Liver (tissue), 3 donors: ENCODE measurements at regions not wholly inside any gene's neighbourhood (a gene's known extent, or its start where the extent isn't known, plus 50 kb on each side); places are given as distances from the start of the nearest gene placed in this dataset.

Experiments
- ATF3 ChIP-seq: IDR thresholded peaks from 2 replicates; pipeline ENCODE4 v1.6.1; 2016; ENCODE audit warnings: antibody characterized with exemption
- EGR1 ChIP-seq, 2 donors: IDR thresholded peaks; 2 replicates each; pipeline ENCODE4 v1.6.1; 2016 to 2018; ENCODE audit warnings: antibody characterized with exemption in 2 of 2, low read depth in 2 of 2
- FOXA1 ChIP-seq: IDR thresholded peaks from 2 replicates; pipeline ENCODE4 v1.6.1; 2016; ENCODE audit warnings: antibody characterized with exemption
- GABPA ChIP-seq, 2 donors: IDR thresholded peaks in 1 of 2; conservative IDR thresholded peaks in 1 of 2; 2 replicates each; pipeline ENCODE4 v1.6.1; 2016; ENCODE audit warnings: antibody characterized with exemption in 2 of 2, mild to moderate bottlenecking in 1 of 2, moderate library complexity in 1 of 2
- JUND ChIP-seq, 2 donors: IDR thresholded peaks; 2 replicates each; pipeline ENCODE4 v1.6.1; 2016; ENCODE audit warnings: antibody characterized with exemption in 2 of 2
- TF ChIP-seq, protein P1 (sequence below): fragments of 150-350 bp; IDR thresholded peaks from 2 replicates; pipeline ENCODE4 v1.5.1; 2017; ENCODE audit warnings: improper control_type of control experiment, low read depth, low read length; ENCODE audit not compliant: missing input control
- TF ChIP-seq, protein P2 (sequence below): IDR thresholded peaks from 2 replicates; pipeline ENCODE4 v1.6.1; 2016; ENCODE audit warnings: antibody characterized with exemption, mild to moderate bottlenecking
- donor health status: healthy.
- donor health status: healthy.

DNA sequence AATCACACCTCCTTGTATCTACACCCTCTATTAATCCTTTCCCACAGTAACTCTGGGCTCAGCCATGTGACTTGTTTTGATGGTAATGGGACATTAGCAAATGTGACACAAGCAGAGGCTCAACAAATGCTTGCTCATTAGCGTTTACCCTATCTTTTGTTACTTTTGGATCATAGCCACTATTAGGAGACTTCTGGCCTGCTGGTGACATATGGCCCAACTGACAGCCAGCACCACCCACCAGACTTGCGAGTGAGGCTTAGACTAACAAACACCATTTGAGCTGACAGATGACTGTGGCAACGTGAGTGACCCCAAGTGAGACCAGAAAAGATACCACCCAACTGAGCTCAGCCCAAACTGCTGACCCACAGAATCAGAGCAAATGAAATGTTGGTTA is 154.1 kb downstream of the OLFM4 start:
- TF ChIP-seq, protein P1, sequence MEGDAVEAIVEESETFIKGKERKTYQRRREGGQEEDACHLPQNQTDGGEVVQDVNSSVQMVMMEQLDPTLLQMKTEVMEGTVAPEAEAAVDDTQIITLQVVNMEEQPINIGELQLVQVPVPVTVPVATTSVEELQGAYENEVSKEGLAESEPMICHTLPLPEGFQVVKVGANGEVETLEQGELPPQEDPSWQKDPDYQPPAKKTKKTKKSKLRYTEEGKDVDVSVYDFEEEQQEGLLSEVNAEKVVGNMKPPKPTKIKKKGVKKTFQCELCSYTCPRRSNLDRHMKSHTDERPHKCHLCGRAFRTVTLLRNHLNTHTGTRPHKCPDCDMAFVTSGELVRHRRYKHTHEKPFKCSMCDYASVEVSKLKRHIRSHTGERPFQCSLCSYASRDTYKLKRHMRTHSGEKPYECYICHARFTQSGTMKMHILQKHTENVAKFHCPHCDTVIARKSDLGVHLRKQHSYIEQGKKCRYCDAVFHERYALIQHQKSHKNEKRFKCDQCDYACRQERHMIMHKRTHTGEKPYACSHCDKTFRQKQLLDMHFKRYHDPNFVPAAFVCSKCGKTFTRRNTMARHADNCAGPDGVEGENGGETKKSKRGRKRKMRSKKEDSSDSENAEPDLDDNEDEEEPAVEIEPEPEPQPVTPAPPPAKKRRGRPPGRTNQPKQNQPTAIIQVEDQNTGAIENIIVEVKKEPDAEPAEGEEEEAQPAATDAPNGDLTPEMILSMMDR: no peak
- no peak for TF ChIP-seq EGR1 (IDR thresholded peaks at IDR 0.05; ENCODE audit: low read depth in 2 of 2)
- no peak for TF ChIP-seq FOXA1
- TF ChIP-seq, protein P2, sequence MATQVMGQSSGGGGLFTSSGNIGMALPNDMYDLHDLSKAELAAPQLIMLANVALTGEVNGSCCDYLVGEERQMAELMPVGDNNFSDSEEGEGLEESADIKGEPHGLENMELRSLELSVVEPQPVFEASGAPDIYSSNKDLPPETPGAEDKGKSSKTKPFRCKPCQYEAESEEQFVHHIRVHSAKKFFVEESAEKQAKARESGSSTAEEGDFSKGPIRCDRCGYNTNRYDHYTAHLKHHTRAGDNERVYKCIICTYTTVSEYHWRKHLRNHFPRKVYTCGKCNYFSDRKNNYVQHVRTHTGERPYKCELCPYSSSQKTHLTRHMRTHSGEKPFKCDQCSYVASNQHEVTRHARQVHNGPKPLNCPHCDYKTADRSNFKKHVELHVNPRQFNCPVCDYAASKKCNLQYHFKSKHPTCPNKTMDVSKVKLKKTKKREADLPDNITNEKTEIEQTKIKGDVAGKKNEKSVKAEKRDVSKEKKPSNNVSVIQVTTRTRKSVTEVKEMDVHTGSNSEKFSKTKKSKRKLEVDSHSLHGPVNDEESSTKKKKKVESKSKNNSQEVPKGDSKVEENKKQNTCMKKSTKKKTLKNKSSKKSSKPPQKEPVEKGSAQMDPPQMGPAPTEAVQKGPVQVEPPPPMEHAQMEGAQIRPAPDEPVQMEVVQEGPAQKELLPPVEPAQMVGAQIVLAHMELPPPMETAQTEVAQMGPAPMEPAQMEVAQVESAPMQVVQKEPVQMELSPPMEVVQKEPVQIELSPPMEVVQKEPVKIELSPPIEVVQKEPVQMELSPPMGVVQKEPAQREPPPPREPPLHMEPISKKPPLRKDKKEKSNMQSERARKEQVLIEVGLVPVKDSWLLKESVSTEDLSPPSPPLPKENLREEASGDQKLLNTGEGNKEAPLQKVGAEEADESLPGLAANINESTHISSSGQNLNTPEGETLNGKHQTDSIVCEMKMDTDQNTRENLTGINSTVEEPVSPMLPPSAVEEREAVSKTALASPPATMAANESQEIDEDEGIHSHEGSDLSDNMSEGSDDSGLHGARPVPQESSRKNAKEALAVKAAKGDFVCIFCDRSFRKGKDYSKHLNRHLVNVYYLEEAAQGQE: no peak
- TF ChIP-seq ATF3: no peak
- no peak for TF ChIP-seq GABPA (IDR thresholded peaks at IDR 0.05 in 1 of 2, conservative IDR thresholded peaks at IDR 0.05 in 1 of 2)
- TF ChIP-seq JUND (IDR thresholded peaks at IDR 0.05): no peak
